Kidney capillary endothelial cell (primary cell): ENCODE measurements at regions not wholly inside any gene's neighbourhood (a gene's known extent, or its start where the extent isn't known, plus 50 kb on each side); places are given as distances from the start of the nearest gene placed in this dataset.

Source experiments
- DNase-seq: peaks from one replicate; pipeline ENCODE4 v3.0.0-alpha.2; 2018; ENCODE audit warnings: low spot score

DNA sequence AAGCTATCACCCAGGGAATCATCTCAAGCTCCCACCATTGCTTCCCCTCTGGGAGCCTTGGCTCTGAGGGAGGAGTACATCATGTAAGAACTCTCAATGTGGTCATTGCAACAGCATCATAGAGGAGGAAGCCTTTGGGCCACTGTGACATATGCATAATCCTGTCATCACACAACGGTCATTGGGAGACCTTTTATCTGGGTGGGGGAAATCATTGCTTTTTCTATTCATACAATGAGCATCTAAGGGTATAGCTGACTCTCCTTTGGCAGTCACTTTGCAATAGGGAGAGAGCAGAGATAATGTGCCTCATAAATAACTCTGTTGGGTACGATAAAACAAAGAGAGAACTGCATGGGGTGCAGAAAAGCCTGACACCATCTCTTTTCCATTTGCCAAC is 155.2 kb upstream of the KCNIP4 start:
- no peak for DNase-seq

GRCh38 chr4:22099896-22100295 is 151.3 kb upstream of the KCNIP4 start:
- no peak for DNase-seq

DNA sequence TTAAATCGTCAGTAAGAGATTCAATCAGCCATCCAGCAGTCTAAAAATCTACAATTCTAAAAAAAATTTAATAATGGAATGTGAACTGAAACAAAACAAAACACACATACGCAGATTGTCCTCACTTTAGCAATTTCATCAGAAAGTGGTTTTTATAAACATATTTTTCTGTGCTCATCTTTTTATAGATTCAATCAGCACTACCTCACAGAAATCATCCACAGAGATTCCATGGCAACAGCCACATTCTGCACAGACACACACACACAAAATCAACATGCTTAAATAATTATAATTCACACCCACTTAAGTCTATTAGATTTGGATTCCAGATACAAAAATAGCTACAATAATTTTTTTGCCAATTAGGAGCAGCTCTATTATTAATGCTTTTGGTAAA is 149.0 kb upstream of the KCNIP4 start:
- DNase-seq: no peak

GRCh38 chr4:22094217-22094616 is 145.6 kb upstream of the KCNIP4 start:
- DNase-seq: no peak

DNA sequence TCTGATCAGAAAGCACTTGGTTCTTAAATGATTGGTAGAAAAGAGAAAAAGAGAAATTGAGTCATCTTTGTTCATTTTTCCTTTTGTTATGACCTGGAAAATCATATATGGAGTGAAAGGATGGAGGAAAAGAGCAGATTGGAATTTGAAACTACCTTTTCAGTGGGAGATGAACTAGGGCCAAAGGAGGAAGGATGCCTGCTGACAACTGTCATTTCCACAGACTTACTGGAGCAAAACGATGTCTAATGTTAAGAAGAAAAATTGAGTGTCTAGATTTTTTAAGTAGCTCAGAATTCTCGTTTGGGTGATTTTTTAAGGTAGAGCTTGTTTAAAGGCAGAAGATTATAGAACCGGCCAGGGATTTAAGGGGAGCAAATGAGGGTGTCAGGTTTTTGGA is 144.6 kb upstream of the KCNIP4 start:
- no peak for DNase-seq

GRCh38 chr4:22091906-22092305 is 143.3 kb upstream of the KCNIP4 start:
- DNase-seq: no peak

- no peak for DNase-seq
Measured at GRCh38 chr4:22091352-22091717, 142.8 kb upstream of the KCNIP4 start.

DNA sequence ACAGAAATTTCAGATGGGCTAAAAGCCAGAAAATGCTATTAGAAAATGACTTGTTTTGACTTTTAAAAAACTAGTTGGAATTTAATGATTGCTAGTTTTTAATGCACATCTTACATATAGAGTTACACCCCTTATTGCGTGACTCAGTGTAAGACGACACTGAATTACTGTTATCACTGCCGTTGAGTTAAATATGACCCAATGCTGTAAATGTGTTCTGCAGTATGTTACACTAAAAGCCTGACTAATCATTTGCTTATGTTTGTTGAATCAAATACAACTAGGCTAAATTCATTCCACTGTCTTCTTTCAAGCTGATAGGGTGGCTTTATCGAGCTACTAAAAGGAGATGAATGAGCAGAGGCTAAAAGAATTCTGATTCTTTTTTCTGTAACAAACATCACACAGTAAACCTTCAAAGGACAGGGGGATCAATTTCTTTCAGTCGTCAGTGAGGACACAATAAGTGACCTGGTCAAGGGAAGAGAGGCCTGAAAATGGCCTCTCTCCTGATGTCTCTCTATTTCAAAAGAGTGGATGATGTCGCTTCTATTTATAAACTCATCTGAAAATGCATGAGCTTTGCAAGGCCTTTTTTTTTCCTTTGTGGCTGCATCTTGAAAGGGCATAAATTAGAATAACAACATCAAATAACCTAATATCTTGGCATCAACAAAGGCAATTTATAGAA is 142.2 kb upstream of the KCNIP4 start:
- DNase-seq: no peak

DNA sequence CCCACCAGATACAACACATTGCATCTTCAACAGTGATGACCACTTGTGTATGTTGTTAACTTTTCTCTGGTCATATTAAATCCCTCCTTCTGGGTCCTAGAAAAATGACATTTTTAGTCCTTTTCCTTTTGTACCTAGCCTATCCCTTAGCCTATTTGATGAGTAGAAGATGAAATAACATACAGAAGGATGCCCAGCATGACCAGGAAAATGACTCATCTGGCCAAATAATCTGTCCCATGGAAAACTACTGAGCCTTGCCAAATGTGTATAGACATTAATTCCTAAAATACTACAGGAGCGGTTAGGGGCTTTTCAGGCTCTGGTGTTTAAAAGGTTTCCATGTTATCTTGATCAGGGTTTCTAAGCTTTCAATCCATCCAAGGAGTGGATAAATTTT is 129.0 kb upstream of the KCNIP4 start:
- no peak for DNase-seq

DNA sequence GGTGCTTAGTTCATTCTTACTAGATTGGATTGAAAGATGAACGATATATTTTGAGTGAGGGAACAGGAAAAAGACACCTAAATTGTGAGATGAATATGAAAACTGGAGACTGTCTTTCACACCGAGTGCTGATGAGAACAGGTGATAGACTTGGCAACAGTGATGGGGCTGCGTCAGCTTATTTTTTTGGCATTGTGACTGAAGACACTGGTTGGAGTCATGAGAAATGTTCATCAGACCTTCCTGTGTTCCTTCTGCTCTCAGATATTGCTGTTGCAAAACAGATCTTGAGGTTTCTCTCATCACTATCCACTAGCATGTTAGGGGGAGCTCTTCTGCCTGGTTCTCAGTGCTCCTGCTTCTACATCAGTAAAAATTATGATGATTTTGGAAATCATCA is 124.2 kb upstream of the KCNIP4 start:
- DNase-seq: no peak

- DNase-seq: no peak
Measured at GRCh38 chr4:22072240-22072639, 123.7 kb upstream of the KCNIP4 start.

DNA sequence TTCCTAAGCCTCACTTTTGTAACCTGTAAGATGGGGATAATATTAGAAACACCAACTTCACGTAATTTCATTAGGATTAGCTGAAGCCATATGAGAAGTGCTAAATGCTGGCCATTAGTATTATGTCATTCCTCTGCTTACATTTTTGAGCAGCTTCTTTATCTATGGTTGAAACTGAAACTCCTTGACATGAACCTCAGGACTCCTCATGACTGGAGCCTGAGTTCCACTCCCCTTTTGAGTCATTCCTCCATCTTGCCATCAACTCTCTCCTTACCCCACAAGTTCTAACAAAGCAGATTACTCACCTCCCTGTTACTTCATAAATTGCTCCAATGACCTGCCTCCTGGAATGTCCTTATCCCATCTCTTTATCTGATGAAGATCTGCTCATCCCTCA is 123.2 kb upstream of the KCNIP4 start:
- no peak for DNase-seq

GRCh38 chr4:22070256-22070655 is 121.7 kb upstream of the KCNIP4 start:
- DNase-seq: no peak

DNA sequence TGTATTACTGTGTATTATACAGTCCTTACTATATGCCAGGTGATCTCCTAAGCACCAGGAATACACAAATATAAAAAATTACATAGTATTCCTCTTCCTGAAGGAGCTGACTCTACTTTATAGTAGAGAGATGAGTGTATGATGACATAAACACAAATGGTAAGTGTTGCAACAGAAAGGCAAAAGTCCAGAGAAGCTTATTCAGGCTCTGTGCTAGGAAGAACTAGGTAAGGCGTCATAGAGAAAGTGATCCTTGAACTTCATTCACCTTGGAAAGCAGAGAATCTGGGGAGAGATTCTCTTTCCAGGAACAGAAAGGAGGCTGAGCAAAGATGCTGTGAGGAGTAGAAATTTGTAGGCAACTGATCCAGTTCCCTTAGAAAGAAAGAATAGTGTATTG is 115.0 kb upstream of the KCNIP4 start:
- no peak for DNase-seq

GRCh38 chr4:22062676-22063075 is 114.1 kb upstream of the KCNIP4 start:
- DNase-seq: no peak

DNA sequence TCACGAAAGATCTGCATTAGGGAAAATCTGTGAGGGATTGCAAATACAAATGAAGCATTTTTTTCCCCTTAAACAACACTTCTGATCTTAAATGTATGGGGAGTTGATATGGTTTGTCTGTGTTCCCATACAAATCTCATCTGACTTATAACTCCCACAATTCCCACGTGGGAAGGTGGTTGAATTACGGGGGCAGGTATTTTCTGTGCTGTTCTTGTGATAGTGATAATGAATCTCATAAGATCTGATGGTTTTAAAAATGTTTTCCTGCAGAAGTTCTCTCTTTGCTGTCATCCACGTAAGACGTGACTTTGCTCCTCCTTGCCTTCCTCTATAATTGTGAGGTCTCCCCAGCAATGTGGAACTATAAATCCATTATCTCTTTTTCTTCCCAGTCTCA is 107.4 kb upstream of the KCNIP4 start:
- DNase-seq: no peak

DNA sequence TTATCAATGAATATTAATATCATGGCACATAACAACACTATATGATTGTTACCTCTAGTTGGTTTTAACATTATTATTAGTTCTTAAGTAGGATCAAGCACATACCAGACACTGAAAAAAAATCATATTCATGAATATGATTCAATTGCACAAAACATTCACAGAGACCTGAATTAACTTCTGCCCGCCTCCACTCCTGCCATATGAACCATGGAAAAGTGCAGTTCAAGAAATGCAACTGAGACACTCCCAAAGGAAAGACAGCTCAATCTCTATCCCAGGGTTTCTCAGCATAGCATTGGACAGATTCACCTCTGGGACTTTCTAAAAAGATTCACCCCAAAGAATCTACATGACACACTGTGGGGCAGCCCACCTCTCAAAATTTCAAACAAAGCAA is 103.5 kb upstream of the KCNIP4 start:
- DNase-seq: no peak

GRCh38 chr4:22048323-22048722 is 99.8 kb upstream of the KCNIP4 start:
- DNase-seq: no peak

DNA sequence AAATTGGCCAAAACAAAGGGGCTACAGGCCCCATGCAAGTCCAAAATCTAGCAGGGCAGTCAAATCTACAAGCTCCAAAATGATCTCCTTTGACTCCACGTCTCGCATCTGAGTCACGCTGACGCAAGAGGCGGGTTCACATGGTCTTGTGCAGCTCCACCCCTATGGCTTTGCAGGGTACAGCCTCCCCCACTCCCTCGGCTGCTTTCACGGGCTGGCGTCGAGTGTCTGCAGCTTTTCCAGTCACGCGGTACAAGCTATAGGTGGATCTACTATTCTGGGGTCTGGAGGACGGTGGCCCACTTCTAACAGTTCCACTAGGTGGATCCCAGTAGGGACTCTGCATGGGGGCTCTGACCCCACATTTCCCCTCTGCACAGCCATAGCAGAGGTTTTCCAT is 99.2 kb upstream of the KCNIP4 start:
- DNase-seq: no peak

DNA sequence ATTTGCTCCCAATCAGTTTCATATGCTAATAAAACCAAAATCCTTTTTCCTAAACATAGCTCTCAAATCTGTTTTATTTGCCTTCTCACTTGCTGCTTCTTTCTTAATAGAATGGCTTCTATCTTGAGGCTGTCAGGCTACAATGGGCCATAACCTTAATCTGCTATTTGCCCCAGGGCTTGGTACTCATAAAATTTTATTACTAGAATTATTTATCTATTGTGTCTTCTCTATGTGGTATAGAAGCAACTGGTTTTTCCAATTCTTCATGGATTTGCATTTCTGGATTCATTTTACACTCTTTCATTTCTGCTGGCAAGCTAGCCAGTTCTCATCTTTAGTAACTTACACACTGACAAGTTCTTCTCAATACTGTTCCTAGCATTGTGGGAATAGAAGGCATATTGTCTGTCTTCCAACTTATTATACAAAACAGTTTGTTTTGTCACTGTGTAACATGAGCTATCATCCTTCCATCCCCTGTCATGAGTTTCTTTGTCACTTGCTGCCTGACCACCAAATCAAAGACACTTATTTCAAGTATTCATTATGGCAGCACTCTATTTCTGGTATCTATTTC is 96.6 kb upstream of the KCNIP4 start:
- no peak for DNase-seq

DNA sequence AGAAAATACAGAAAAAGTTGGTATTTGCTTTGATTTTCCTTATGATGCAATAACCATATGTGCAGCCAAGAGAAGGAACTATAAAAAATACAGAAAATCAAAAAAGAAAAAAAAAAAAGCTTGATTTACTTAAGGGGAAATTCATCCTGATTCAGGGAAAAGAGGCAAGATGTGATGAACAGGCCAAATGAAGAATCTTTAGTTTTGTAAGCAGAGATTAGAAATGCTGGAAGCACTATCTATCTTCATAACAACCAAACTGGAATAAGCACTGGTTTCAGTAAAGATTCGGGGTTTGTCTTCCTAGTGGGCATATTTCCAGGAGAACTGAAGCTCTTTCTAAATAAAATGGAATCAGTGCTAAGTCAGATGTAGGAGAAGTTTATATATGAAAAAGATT is 82.9 kb upstream of the KCNIP4 start:
- no peak for DNase-seq

DNA sequence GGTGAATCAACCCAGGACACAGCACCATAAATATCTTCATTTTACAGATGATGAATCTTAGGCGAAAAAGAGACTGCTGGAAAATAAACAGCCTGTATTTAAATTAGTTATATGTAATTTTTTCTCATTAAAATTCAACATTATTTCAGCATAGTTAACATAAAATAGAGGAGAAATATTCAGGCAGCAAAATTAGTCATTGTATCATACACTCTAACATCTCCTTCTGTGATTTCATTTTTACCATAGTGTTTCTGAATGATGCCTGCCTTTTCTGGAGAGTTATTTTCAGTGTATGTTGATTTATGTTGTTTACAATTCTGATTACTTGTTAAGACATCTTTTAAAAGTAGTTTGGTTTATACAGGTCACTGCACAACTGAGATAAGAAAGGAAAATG is 82.3 kb upstream of the KCNIP4 start:
- no peak for DNase-seq

GRCh38 chr4:22030307-22030706 is 81.7 kb upstream of the KCNIP4 start:
- no peak for DNase-seq

DNA sequence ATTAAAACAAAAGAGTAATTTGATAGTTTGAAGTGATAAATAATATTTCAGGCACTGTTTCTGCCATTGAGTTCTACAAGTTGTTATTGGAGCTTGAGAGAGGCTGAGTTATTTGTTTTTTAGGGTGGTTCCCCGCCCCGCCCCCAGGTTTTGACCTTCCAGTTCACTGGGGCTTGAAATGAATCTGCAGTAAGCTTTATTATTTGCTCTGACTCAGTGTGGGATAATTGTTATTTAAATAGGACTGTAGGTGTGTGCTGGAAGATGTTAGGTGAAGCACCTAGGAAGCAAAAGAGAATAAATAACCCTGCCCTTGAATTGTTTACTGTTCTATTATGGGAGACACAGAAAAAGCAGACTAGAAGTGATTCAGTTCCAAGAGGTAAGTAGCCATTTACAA is 81.2 kb upstream of the KCNIP4 start:
- DNase-seq: no peak

DNA sequence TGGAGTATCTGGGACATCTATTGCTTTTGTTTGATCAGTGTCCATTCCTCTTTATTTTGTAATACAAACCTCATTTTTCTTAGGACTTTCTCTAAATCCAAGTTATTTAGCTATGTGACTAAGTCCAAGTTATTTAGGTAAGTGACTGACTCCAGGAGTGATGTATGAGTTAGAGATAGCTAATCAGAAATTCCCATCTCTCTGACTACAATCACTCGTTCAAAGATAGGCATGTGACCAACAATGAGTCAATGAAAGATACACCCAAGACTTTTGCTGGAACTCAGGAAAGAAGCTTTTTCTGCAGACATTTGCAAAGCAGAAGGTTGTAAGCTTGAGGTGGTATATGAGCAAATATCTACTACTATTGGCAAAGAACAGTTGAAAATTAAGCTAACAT is 72.5 kb upstream of the KCNIP4 start:
- DNase-seq: no peak
